Right lobe of liver (tissue), 4 donors: ENCODE measurements at regions not wholly inside any gene's neighbourhood (a gene's known extent, or its start where the extent isn't known, plus 50 kb on each side); places are given as distances from the start of the nearest gene placed in this dataset.

Experiments used
- POLR2A ChIP-seq: fragments of 450-650 bp; IDR thresholded peaks from one replicate; pipeline ENCODE4 v1.6.1; 2017; ENCODE audit warnings: antibody characterized with exemption, mild to moderate bottlenecking
- TF ChIP-seq, protein P1 (sequence below), 4 donors: fragments of 200-600 bp in 3 of 4; fragments of 450-650 bp in 1 of 4; IDR thresholded peaks; one replicate each; pipeline versions ENCODE4 v1.5.1 to v1.8.0; 2016 to 2022; ENCODE audit warnings: antibody characterized with exemption in 4 of 4, mild to moderate bottlenecking in 2 of 4
- donor health status: DM: no; HTN: no; CAD: no.
- donor health status: DM: no; HTN: no; CAD: no.
- donor health status: DM: no; HTN: yes; CAD: no.

DNA sequence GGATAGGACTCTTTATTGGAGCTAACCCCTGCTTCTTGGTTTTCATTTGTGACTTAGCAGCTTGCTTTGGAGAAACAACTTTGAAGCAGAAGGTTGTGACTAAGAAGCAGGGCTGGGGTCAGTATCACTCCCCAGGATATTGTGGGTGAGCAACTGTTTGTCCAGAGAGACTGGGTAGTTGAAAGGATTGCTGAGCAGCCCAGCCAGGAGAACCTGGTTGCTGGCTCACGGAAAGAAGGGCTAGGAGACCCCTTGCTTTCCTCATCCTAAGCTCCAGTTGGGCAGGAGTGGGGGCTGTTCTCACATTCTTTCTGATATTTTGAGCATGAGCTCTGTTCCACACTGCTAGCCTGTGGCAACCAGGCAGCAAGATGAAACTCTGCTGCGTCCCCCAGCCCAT is 151.2 kb downstream of the CBLN1 start:
- TF ChIP-seq POLR2A, result no peak
- TF ChIP-seq, protein P1, sequence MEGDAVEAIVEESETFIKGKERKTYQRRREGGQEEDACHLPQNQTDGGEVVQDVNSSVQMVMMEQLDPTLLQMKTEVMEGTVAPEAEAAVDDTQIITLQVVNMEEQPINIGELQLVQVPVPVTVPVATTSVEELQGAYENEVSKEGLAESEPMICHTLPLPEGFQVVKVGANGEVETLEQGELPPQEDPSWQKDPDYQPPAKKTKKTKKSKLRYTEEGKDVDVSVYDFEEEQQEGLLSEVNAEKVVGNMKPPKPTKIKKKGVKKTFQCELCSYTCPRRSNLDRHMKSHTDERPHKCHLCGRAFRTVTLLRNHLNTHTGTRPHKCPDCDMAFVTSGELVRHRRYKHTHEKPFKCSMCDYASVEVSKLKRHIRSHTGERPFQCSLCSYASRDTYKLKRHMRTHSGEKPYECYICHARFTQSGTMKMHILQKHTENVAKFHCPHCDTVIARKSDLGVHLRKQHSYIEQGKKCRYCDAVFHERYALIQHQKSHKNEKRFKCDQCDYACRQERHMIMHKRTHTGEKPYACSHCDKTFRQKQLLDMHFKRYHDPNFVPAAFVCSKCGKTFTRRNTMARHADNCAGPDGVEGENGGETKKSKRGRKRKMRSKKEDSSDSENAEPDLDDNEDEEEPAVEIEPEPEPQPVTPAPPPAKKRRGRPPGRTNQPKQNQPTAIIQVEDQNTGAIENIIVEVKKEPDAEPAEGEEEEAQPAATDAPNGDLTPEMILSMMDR (IDR thresholded peaks at IDR 0.05), result no peak
